H1 (cell line): ENCODE measurements at regions not wholly inside any gene's neighbourhood (a gene's known extent, or its start where the extent isn't known, plus 50 kb on each side); places are given as distances from the start of the nearest gene placed in this dataset.

Experiments
- CTCF ChIA-PET: fragments of 300-600 bp; sonication (Branson Sonifier 250); formaldehyde crosslinking; loops from one replicate; lab custom pipeline; 2021; ENCODE audit not compliant: partially characterized antibody; lab: Charles Lee
- POLR2A ChIA-PET: fragments of 300-600 bp; sonication (Branson Sonifier 250); formaldehyde crosslinking; loops from one replicate; lab custom pipeline; 2021; ENCODE audit warnings: inconsistent platforms; ENCODE audit not compliant: partially characterized antibody; lab: Charles Lee
- DNase-seq, 2 experiments: peaks; one replicate each; pipeline versions ENCODE4 v3.0.0 to v3.0.0-alpha.2; 2010 to 2022; ENCODE audit warnings: low spot score in 2 of 2, low read depth in 1 of 2, mixed read lengths in 1 of 2
- FAIRE-seq: peaks from 2 replicates; lab custom pipeline; 2011; peaks lifted over from hg19 to GRCh38; lab: Jason Lieb, UNC
- H2AFZ ChIP-seq: 2 replicates; pipeline ENCODE4 v1.8.1; 2012; ENCODE audit warnings: low read length, inconsistent platforms
- H2AK5ac ChIP-seq: 2 replicates; pipeline ENCODE4 v1.6.1; 2013; ENCODE audit warnings: low read depth, low read length
- H2BK120ac ChIP-seq: replicated peaks from 2 replicates; pipeline ENCODE3; 2013; ENCODE audit warnings: low read depth, low read length, inconsistent platforms
- H2BK12ac ChIP-seq: 2 replicates; pipeline ENCODE4 v1.6.1; 2013; ENCODE audit warnings: low read depth, low read length
- H2BK15ac ChIP-seq: 2 replicates; pipeline ENCODE4 v1.6.1; 2013; ENCODE audit warnings: low read length
- H2BK20ac ChIP-seq: 2 replicates; pipeline ENCODE4 v1.6.1; 2013; ENCODE audit warnings: low read length
- H2BK5ac ChIP-seq: 2 replicates; pipeline ENCODE4 v1.6.1; 2013; ENCODE audit warnings: low read depth, low read length
- H3K14ac ChIP-seq: 2 replicates; pipeline ENCODE4 v1.6.1; 2013; ENCODE audit warnings: inconsistent platforms; ENCODE audit not compliant: insufficient read length
- H3K18ac ChIP-seq: 2 replicates; pipeline ENCODE4 v1.6.1; 2013; ENCODE audit warnings: low read length; ENCODE audit errors: extremely low read depth
- H3K23ac ChIP-seq: 2 replicates; pipeline ENCODE4 v1.6.1; 2013; ENCODE audit warnings: inconsistent platforms; ENCODE audit not compliant: insufficient read length
- H3K23me2 ChIP-seq: 2 replicates; pipeline ENCODE4 v1.6.1; 2013; ENCODE audit warnings: low read depth, low read length
- H3K27ac ChIP-seq: 2 replicates; pipeline ENCODE4 v1.6.1; 2011; ENCODE audit warnings: low read depth, low read length, inconsistent platforms
- H3K27me3 ChIP-seq, 4 experiments: replicated peaks in 1 of 4; 1 replicate in 1 of 4; 2 replicates in 3 of 4; pipeline versions ENCODE4 v1.6.1 to v1.8.1; 2011 to 2013; ENCODE audit warnings: low read length in 3 of 4, mild to moderate bottlenecking in 3 of 4, inconsistent platforms in 2 of 4, mixed read lengths in 2 of 4, moderate library complexity in 1 of 4; ENCODE audit not compliant: control insufficient read depth in 3 of 4, insufficient read depth in 3 of 4; ENCODE audit errors: extremely low read depth in 1 of 4
- H3K36me3 ChIP-seq, 4 experiments: 2 replicates each; pipeline versions ENCODE4 v1.6.1 to v1.8.1; 2011 to 2013; ENCODE audit warnings: mild to moderate bottlenecking in 4 of 4, low read length in 3 of 4, moderate library complexity in 2 of 4, control low read depth in 1 of 4, inconsistent platforms in 1 of 4; ENCODE audit not compliant: insufficient read depth in 4 of 4, control insufficient read depth in 2 of 4
- H3K4ac ChIP-seq: replicated peaks from 2 replicates; pipeline ENCODE3; 2013; ENCODE audit warnings: low read length, low read depth, mixed read lengths, inconsistent platforms; ENCODE audit not compliant: insufficient read length
- H3K4me1 ChIP-seq, 4 experiments: replicated peaks in 1 of 4; 1 replicate in 1 of 4; 2 replicates in 3 of 4; pipeline versions ENCODE4 v1.6.1 to v1.8.1; 2011 to 2013; ENCODE audit warnings: low read length in 3 of 4, inconsistent platforms in 2 of 4, mixed read lengths in 1 of 4; ENCODE audit not compliant: insufficient read depth in 4 of 4, control insufficient read depth in 3 of 4
- H3K4me2 ChIP-seq, 2 experiments: 2 replicates each; pipeline versions ENCODE4 v1.6.1 to v1.8.1; 2011 to 2013; ENCODE audit warnings: low read depth in 2 of 2, low read length in 2 of 2, control low read depth in 1 of 2, inconsistent platforms in 1 of 2, mild to moderate bottlenecking in 1 of 2; ENCODE audit not compliant: insufficient read depth in 1 of 2
- H3K4me3 ChIP-seq, 4 experiments: fragments of 200-600, 300-600 bp in 1 of 4; sonication (generic), shearing (Covaris generic), sonication (Bioruptor Twin) in 1 of 4; 2 replicates each; pipeline versions ENCODE4 v1.5.1 to v1.8.1; 2011 to 2016; ENCODE audit warnings: low read length in 4 of 4, low read depth in 3 of 4, control low read depth in 2 of 4, inconsistent platforms in 2 of 4, mild to moderate bottlenecking in 2 of 4, mixed read lengths in 1 of 4, moderate library complexity in 1 of 4; ENCODE audit not compliant: insufficient read depth in 2 of 4; ENCODE audit errors: extremely low read depth in 1 of 4
- H3K56ac ChIP-seq: replicated peaks from 2 replicates; pipeline ENCODE3; 2013; ENCODE audit warnings: low read depth, mild to moderate bottlenecking, mixed read lengths, low read length, inconsistent platforms; ENCODE audit not compliant: insufficient read length
- H3K79me1 ChIP-seq: 2 replicates; pipeline ENCODE4 v1.6.1; 2013; ENCODE audit warnings: low read depth, low read length, control low read depth
- H3K79me2 ChIP-seq, 2 experiments: 2 replicates each; pipeline versions ENCODE4 v1.6.1 to v1.8.1; 2012 to 2013; ENCODE audit warnings: low read length in 2 of 2, mild to moderate bottlenecking in 2 of 2, inconsistent platforms in 1 of 2; ENCODE audit not compliant: insufficient read depth in 2 of 2, control insufficient read depth in 1 of 2
- H3K9ac ChIP-seq, 4 experiments: replicated peaks in 1 of 4; 1 replicate in 1 of 4; 2 replicates in 3 of 4; pipeline versions ENCODE4 v1.6.1 to v1.8.1; 2011 to 2013; ENCODE audit warnings: low read depth in 3 of 4, low read length in 3 of 4, control low read depth in 2 of 4, mild to moderate bottlenecking in 2 of 4, moderate library complexity in 2 of 4, inconsistent platforms in 1 of 4; ENCODE audit errors: extremely low read depth in 1 of 4
- H3K9me3 ChIP-seq, 2 experiments: 2 replicates each; pipeline versions ENCODE4 v1.6.1 to v1.8.1; 2012 to 2013; ENCODE audit warnings: mild to moderate bottlenecking in 2 of 2, moderate library complexity in 2 of 2, control low read depth in 1 of 2, inconsistent platforms in 1 of 2, low read depth in 1 of 2, low read length in 1 of 2, mixed read lengths in 1 of 2; ENCODE audit not compliant: insufficient read depth in 2 of 2
- H4K20me1 ChIP-seq, 2 experiments: replicated peaks in 1 of 2; 2 replicates each; pipeline versions ENCODE3 to v1.8.1; 2011 to 2013; ENCODE audit warnings: inconsistent platforms in 2 of 2, low read length in 2 of 2, mild to moderate bottlenecking in 1 of 2; ENCODE audit not compliant: insufficient read depth in 2 of 2, control insufficient read depth in 1 of 2
- H4K5ac ChIP-seq: 2 replicates; pipeline ENCODE4 v1.6.1; 2013; ENCODE audit warnings: low read length, low read depth, mixed read lengths, inconsistent platforms; ENCODE audit not compliant: insufficient read length
- H4K8ac ChIP-seq: 2 replicates; pipeline ENCODE4 v1.8.0; 2013; ENCODE audit warnings: mild to moderate bottlenecking, moderate library complexity, low read length, inconsistent platforms; ENCODE audit not compliant: insufficient read depth; ENCODE audit errors: extremely low read depth
- H4K91ac ChIP-seq: replicated peaks from 2 replicates; pipeline ENCODE3; 2013; ENCODE audit warnings: low read length, mixed read lengths, inconsistent platforms; ENCODE audit not compliant: insufficient read length
- CEBPB ChIP-seq: IDR thresholded peaks from 2 replicates; pipeline ENCODE4 v1.6.1; 2012; ENCODE audit warnings: low read depth, low read length
- whole genome bisulfite sequencing, 2 experiments: shearing (Covaris generic) in 1 of 2; methylation state at CpG; one replicate each; pipeline versions ENCODE4 v1.1.6 to v1.1.7; 2013 to 2015; ENCODE audit warnings: low lambda C conversion rate in 2 of 2, mixed read lengths in 2 of 2, inconsistent platforms in 1 of 2, low coverage in 1 of 2, missing lambda C conversion rate in 1 of 2; ENCODE audit not compliant: insufficient replicate concordance in 2 of 2, insufficient coverage in 1 of 2, insufficient read length in 1 of 2; ENCODE audit errors: extremely low coverage in 1 of 2, missing lambda C conversion rate in 1 of 2; 5-methylcytosine and 5-hydroxymethylcytosine counted together

- Histone ChIP-seq H3K79me2 (no peaks in the 10 kb centered on the region), H2BK15ac (no peak overlapping the region), H3K23ac (no peak overlapping the region), H3K27ac (no peak overlapping the region), H4K5ac (no peak overlapping the region), H3K23me2 (no peaks in the 10 kb centered on the region), H2BK12ac (no peak overlapping the region), H2AK5ac (no peak overlapping the region), H3K56ac (no peak overlapping the region), H3K9me3 (no peaks in the 10 kb centered on the region), H3K36me3 (no peaks in the 10 kb centered on the region), H3K14ac (no peak overlapping the region), H2AFZ (no peak overlapping the region), H2BK120ac (no peak overlapping the region), H3K9ac (no peak overlapping the region), H3K4me1 (peaks cover 0 to 8% (median under 1%) of the 10 kb centered on the region in 4 experiments; a peak in 1 of 7 replicates), H4K91ac (no peak overlapping the region), H3K27me3 (no peaks in the 10 kb centered on the region), H2BK20ac (no peak overlapping the region), H3K4me3 (0 out of 8 replicates have a peak overlapping the region, but pooled peaks of 1 of the 4 experiments have one; percentile 14), H2BK5ac (no peak overlapping the region), H3K18ac (no peak overlapping the region), H4K8ac (no peak overlapping the region), H3K79me1 (no peaks in the 10 kb centered on the region), H3K4me2 (peak overlapping the region; percentile 20 to 37), H4K20me1 (no peaks in the 10 kb centered on the region), H3K4ac (no peak overlapping the region)
- TF ChIP-seq CEBPB: no peak
- ChIA-PET POLR2A (no interaction called here), CTCF (interaction anchor here (0.9 kb wide), 1 partner anchor 510 kb away, joined by 3 read pairs; no protein-coding TSS in a partner anchor)
- 42% methylated on average over 1 of the region's 1 CpG; no CpG with 5 or more reads in 1 of the 2 experiments for WGBS, 2 experiments
- DNase-seq: no peak
- no peak for FAIRE-seq
Measured at GRCh38 chr15:61426466-61426865, 197.4 kb upstream of the RORA start.
